BJ (cell line): ENCODE measurements at regions not wholly inside any gene's neighbourhood (a gene's known extent, or its start where the extent isn't known, plus 50 kb on each side); places are given as distances from the start of the nearest gene placed in this dataset.
"Not testable (repeated sequence)": the region's sequence is repeated elsewhere in the genome, so short reads cannot be mapped to it uniquely, and the experiment has no call there.

Source experiments
- CTCF ChIA-PET: fragments of 350-600 bp; formaldehyde crosslinking; extraction: SDS; loops from one replicate; lab custom pipeline; 2021; ENCODE audit warnings: antibody characterized with exemption, inconsistent platforms; lab: Yijun Ruan, JAX
- POLR2A ChIA-PET: fragments of 300-600 bp; sonication (Branson Sonifier 250); formaldehyde crosslinking; extraction: SDS; loops from one replicate; lab custom pipeline; 2021; ENCODE audit warnings: antibody characterized with exemption; lab: Charles Lee
- DNase-seq: peaks from one replicate; pipeline ENCODE4 v3.0.0-alpha.2; 2011; ENCODE audit warnings: low read depth
- H3K27me3 ChIP-seq: 2 replicates; pipeline ENCODE4 v1.6.0; 2011; ENCODE audit warnings: low read length; ENCODE audit not compliant: control insufficient read depth, insufficient read depth
- H3K36me3 ChIP-seq: 2 replicates; pipeline ENCODE4 v1.5.1; 2011; ENCODE audit warnings: low read length; ENCODE audit not compliant: control insufficient read depth, insufficient read depth
- H3K4me3 ChIP-seq: 2 replicates; pipeline ENCODE4 v1.5.1; 2011; ENCODE audit warnings: low read depth, mild to moderate bottlenecking, control low read depth, low read length

DNA sequence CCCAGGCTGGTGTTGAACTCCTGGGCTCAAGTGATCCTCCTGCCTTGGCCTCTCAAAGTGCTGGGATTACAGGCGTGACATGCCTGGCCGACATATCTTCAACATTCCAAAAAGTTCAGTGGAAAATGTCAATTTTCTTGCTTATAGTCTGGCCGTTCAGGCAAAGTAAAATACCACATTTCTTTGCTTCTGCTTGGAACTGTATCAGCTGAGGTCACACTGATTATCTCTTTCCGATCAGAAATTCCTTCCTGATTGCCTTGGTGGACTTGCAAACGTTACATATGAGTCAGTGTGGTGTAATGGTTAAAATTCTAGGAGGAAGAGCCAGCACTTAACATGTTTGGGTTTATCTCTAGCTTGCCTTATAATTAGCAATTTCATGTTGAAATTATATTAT lies 170.6 kb upstream of the ERV3-1 start:
- CTCF ChIA-PET, H3K36me3 ChIP-seq, H3K27me3 ChIP-seq, POLR2A ChIA-PET, H3K4me3 ChIP-seq, DNase-seq: not testable (repeated sequence)

DNA sequence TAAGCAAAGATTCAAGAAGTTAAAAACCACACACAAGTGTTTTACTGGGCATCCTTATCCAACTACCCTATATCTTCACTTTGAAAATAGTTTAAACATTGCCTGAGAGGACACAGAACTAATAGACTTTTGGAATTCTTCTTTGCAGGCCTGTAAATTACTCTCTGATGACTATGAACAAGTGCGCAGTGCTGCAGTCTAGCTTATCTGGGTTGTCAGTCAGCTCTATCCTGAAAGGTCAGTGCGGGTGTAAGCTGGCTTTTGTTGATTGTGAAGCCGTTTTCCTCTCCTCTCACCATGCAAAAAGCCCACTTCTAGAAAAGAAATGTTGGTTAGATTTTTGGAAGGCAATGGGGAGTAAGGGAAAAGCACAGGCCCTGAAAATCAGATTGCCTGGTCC lies 143.6 kb upstream of the ERV3-1 start:
- H3K36me3 ChIP-seq, CTCF ChIA-PET, H3K4me3 ChIP-seq, H3K27me3 ChIP-seq, DNase-seq, POLR2A ChIA-PET: not testable (repeated sequence)

DNA sequence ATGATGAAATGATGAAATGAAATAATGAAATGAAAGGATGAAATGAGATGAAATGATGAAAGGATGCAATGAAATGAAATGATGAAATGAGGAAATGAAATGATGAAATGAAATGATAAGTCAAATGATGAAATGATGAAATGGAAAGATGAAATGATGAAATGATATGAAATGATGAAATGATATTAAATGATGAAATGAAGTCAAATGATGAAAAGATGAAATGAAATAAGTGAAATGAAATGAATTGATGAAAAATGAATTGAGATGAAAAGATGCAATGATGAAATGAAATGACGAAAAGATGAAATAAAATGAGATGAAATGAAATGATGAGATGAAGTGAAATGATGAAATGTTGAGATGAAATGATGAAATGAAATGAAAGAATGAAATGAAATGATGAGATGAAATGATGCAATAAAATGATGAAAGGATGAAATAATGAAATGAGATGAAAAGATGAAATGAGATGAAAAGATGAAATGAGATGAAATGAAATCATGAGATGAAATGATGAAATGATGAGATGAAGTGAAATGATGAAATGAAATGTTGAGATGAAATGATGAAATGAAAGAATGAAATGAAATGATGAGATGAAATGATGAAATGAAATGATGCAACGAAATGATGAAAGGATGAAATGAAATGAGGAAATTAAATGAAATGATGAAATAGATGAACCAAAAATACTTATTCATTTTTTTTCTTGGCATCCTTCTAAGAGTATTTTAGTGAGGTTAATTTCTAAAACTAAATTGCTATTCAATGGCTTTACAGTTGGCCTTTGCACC lies 139.8 kb upstream of the ERV3-1 start:
- DNase-seq, H3K27me3 ChIP-seq, H3K4me3 ChIP-seq, CTCF ChIA-PET, H3K36me3 ChIP-seq, POLR2A ChIA-PET: not testable (repeated sequence)

GRCh38 chr7:65145710-65146109 lies 139.2 kb upstream of the ERV3-1 start:
- POLR2A ChIA-PET, DNase-seq, H3K27me3 ChIP-seq, CTCF ChIA-PET, H3K36me3 ChIP-seq, H3K4me3 ChIP-seq: not testable (repeated sequence)

DNA sequence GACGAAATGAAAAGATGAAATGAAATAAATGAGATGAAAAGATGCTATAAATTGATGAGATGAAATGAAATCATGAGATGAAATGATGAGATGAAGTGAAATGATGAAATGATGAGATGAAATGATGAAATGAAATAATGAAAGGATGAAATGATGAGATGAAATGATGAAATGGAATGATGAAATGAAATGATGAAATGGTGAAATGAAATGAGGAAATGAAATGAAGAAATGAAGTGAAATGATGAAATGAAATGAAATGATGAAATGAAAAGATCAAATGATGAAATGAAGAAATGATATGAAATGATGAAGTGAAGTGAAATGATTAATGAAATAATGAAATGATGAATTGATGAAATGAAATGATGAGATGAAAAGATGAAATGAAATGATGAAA lies 138.5 kb upstream of the ERV3-1 start:
- CTCF ChIA-PET, DNase-seq, H3K4me3 ChIP-seq, H3K27me3 ChIP-seq, POLR2A ChIA-PET, H3K36me3 ChIP-seq: not testable (repeated sequence)

GRCh38 chr7:65144557-65144956 lies 138.1 kb upstream of the ERV3-1 start:
- DNase-seq = not testable (repeated sequence)

DNA sequence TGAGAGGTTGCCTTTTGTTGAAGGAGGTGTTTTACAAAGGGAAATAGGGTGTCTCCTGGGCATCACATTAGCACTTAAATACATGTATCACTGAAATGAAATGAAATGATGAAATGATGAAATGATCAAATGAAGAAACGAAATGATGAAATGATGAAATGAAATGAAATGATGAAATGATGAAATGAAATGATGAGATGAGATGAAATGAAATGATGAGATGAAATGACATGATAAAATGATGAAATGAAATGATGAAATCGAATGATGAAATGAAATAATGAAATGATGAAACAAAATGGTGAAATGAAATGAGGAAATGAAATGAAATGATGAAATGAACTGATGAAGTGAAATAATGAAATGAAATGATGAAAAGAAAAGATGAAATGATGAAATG lies 137.6 kb upstream of the ERV3-1 start:
- H3K36me3 ChIP-seq, POLR2A ChIA-PET, CTCF ChIA-PET, H3K4me3 ChIP-seq, DNase-seq, H3K27me3 ChIP-seq: not testable (repeated sequence)

More at GRCh38 chr7:65144557-65144956, 138.1 kb upstream of the ERV3-1 start:
- H3K4me3 ChIP-seq, POLR2A ChIA-PET, CTCF ChIA-PET, H3K36me3 ChIP-seq, H3K27me3 ChIP-seq: not testable (repeated sequence)

- DNase-seq, CTCF ChIA-PET, H3K36me3 ChIP-seq, H3K4me3 ChIP-seq, POLR2A ChIA-PET, H3K27me3 ChIP-seq: not testable (repeated sequence)
Observed at GRCh38 chr7:65141894-65142293, 135.4 kb upstream of the ERV3-1 start.

GRCh38 chr7:65141405-65141778 lies 134.9 kb upstream of the ERV3-1 start:
- H3K27me3 ChIP-seq, H3K4me3 ChIP-seq, POLR2A ChIA-PET, CTCF ChIA-PET, H3K36me3 ChIP-seq, DNase-seq: not testable (repeated sequence)

DNA sequence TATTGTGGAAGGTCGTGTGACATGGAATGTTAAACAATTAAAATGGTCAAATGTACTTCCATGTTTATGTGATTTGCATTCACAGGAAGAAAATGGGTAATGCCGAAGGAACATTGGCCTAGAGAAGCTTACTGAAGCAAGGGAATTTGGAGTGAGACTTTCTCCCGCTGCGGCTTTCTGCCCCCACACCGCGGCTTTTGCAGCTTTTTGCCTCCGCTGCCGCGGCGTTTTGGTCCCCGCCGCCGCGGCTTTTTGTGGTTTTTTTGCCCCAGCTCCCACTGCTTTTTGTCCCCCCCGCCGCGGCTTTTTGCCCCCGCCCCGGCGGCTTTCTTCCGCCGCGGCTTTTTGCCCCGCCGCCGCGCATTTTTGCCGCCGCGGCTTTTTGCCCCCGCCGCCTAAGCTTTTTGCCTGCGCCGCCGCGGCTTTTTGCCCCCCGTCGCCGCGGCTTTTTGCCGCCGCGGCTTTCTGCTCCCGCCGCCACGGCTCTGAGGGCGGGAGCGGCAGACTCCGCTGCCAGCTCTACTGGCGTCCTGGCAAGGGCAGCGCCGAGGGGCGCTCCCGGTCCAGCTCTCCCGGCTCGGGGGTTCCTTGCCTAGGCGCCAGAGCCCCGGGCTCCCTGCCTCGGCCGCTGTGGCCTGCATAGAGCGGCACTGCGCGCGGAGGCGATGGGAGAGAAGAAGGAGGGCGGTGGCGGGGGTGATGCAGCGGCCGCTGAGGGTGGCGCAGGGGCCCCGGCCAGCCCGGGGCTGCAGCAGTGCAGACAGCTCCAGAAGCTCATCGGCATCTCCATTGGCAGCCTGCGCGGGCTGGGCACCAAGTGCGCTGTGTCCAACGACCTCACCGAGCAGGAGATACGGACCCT lies 134.3 kb upstream of the ERV3-1 start:
- H3K36me3 ChIP-seq, H3K27me3 ChIP-seq, DNase-seq, POLR2A ChIA-PET, H3K4me3 ChIP-seq, CTCF ChIA-PET: not testable (repeated sequence)

GRCh38 chr7:65136850-65137249 lies 130.4 kb upstream of the ERV3-1 start:
- CTCF ChIA-PET, H3K4me3 ChIP-seq, H3K36me3 ChIP-seq, DNase-seq, H3K27me3 ChIP-seq, POLR2A ChIA-PET: not testable (repeated sequence)

DNA sequence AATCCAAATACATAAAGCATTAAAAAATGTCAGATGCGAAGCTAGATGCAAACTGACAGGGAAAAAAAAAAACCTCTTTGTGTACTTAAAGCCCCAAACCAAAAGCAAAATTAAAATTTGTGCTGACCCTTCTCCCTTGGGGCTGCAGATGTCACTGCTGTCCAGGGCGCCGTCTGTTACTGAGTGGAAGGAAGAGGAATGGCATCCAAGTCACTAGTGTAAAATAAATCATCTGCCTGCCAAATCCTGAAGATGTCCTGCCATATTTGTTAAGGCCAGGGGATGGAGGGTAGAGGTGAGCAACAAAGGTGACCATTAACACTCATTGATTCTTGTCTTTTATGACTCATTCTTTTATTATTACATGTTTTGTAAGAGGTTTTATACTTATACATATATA lies 126.6 kb upstream of the ERV3-1 start:
- H3K27me3 ChIP-seq, H3K4me3 ChIP-seq, H3K36me3 ChIP-seq, DNase-seq, CTCF ChIA-PET, POLR2A ChIA-PET: not testable (repeated sequence)

DNA sequence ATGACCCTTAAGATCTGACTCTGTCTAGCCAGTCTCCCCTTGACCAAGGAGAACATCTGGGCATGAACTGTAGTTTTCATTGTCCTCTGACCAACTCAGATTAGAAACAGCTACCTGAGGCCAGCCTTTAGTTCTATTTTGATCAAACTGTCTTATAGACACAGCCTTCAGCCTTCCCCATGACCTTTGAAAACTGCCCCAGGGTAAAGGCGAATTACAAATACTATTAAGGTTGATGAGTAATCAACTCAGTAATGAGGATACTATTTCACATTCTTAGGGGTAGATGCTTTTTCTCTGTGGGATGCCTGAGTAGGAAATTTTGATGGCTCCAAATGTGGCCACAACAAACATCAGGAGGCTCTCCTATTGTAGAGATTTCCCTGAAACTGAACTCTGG lies 125.8 kb upstream of the ERV3-1 start:
- H3K4me3 ChIP-seq, H3K27me3 ChIP-seq, POLR2A ChIA-PET, H3K36me3 ChIP-seq, CTCF ChIA-PET, DNase-seq: not testable (repeated sequence)
